Activated CD4-positive, alpha-beta T cell treated with anti-CD3 and anti-CD28 coated beads for 36 hours (primary cell): ENCODE measurements at regions not wholly inside any gene's neighbourhood (a gene's known extent, or its start where the extent isn't known, plus 50 kb on each side); places are given as distances from the start of the nearest gene placed in this dataset.
"Not testable (repeated sequence)": the region's sequence is repeated elsewhere in the genome, so short reads cannot be mapped to it uniquely, and the experiment has no call there.

Experiments used
- ATAC-seq: fragments of 200-7000 bp; cut with Tn5 transposase; one replicate; pipeline ENCODE4 v1.10.0; 2021; ENCODE audit warnings: mild to moderate bottlenecking, moderate library complexity
- CTCF ChIA-PET: fragments of 350-600 bp; sonication (Branson Sonifier 250); formaldehyde crosslinking; loops from one replicate; lab custom pipeline; 2021; ENCODE audit warnings: antibody characterized with exemption; lab: Charles Lee
- POLR2A ChIA-PET: fragments of 350-600 bp; sonication (Branson Sonifier 250); formaldehyde crosslinking; loops from one replicate; lab custom pipeline; 2021; ENCODE audit warnings: antibody characterized with exemption, inconsistent platforms; lab: Charles Lee
- DNase-seq: peaks from one replicate; pipeline ENCODE4 v3.0.0-alpha.2; 2020
- H3K27ac Mint-ChIP-seq: one replicate; pipeline ENCODE4 v1.8.0; 2021; ENCODE audit warnings: mixed read lengths
- H3K27me3 Mint-ChIP-seq: one replicate; pipeline ENCODE4 v1.8.0; 2021; ENCODE audit warnings: mixed read lengths
- H3K36me3 Mint-ChIP-seq: one replicate; pipeline ENCODE4 v1.8.0; 2021; ENCODE audit warnings: low read depth, mixed read lengths
- H3K4me1 Mint-ChIP-seq: one replicate; pipeline ENCODE4 v1.8.0; 2021; ENCODE audit warnings: mixed read lengths
- H3K4me3 Mint-ChIP-seq: one replicate; pipeline ENCODE4 v1.8.0; 2021; ENCODE audit warnings: mild to moderate bottlenecking, moderate library complexity, mixed read lengths
- H3K9me3 Mint-ChIP-seq: one replicate; pipeline ENCODE4 v1.8.0; 2021; ENCODE audit warnings: low read depth, mixed read lengths
- intact Hi-C, 2 experiments: fragments of 100-400 bp; cut with DNase I in 1 of 2; cut with micrococcal nuclease in 1 of 2; formaldehyde crosslinking; loops; one replicate each; pipeline versions ENCODE4 v1.14.2 to v1.15.1; 2022 to 2024; cut with DNase I, micrococcal nuclease

- H3K4me3 Mint-ChIP-seq, H3K9me3 Mint-ChIP-seq, H3K27ac Mint-ChIP-seq, H3K4me1 Mint-ChIP-seq, H3K27me3 Mint-ChIP-seq, H3K36me3 Mint-ChIP-seq, POLR2A ChIA-PET, intact Hi-C loops, ATAC-seq, DNase-seq: not testable (repeated sequence)
- CTCF ChIA-PET, result interaction anchor here (0.7 kb wide), 1 partner anchor 808 kb away, joined by 4 read pairs; no protein-coding TSS in a partner anchor
Observed at GRCh38 chr9:92198237-92198636, 83.0 kb upstream of the SPTLC1 start.

GRCh38 chr9:92196909-92197308 lies 81.7 kb upstream of the SPTLC1 start:
- Mint-ChIP-seq H3K27me3 (peaks cover 7% of the 10 kb centered on the region), H3K9me3 (peaks cover 8% of the 10 kb centered on the region), H3K4me3 (no peak overlapping the region), H3K4me1 (no peaks in the 10 kb centered on the region), H3K36me3 (no peaks in the 10 kb centered on the region), H3K27ac (no peak overlapping the region)
- POLR2A ChIA-PET, result interaction anchor here (0.6 kb wide), 1 partner anchor 56 kb away, joined by 4 read pairs; no protein-coding TSS in a partner anchor
- no peak for ATAC-seq
- no peak for DNase-seq
- intact Hi-C loops, result no loop called here
- CTCF ChIA-PET, result interaction anchor here (0.7 to 1.1 kb wide), 2 partner anchors 46 to 247 kb away, joined by 3 read pairs; partner anchors contain the start of gene ROR2

GRCh38 chr9:92196400-92196799 lies 81.2 kb upstream of the SPTLC1 start:
- intact Hi-C loops, result no loop called here
- CTCF ChIA-PET, result interaction anchor here (0.7 to 1.1 kb wide), 2 partner anchors 46 to 246 kb away, joined by 3 read pairs; partner anchors contain the start of gene ROR2
- DNase-seq, result no peak
- H3K4me1 Mint-ChIP-seq, result no peaks in the 10 kb centered on the region
- peaks cover 7% of the 10 kb centered on the region for H3K27me3 Mint-ChIP-seq
- peak; percentile 51 for ATAC-seq
- POLR2A ChIA-PET, result interaction anchor here (0.6 kb wide), 1 partner anchor 57 kb away, joined by 4 read pairs; no protein-coding TSS in a partner anchor
- H3K27ac Mint-ChIP-seq, result no peak overlapping the region
- no peaks in the 10 kb centered on the region for H3K36me3 Mint-ChIP-seq
- peaks cover 8% of the 10 kb centered on the region for H3K9me3 Mint-ChIP-seq
- no peak overlapping the region for H3K4me3 Mint-ChIP-seq

- Mint-ChIP-seq H3K27ac (no peak overlapping the region), H3K4me1 (no peaks in the 10 kb centered on the region), H3K4me3 (no peak overlapping the region), H3K27me3 (peaks cover 2% of the 10 kb centered on the region), H3K36me3 (no peaks in the 10 kb centered on the region), H3K9me3 (no peaks in the 10 kb centered on the region)
- ATAC-seq, result no peak
- DNase-seq, result no peak
- ChIA-PET POLR2A (interaction anchor here (0.7 kb wide), 1 partner anchor 57 kb away, joined by 3 read pairs; no protein-coding TSS in a partner anchor), CTCF (interaction anchor here (0.9 kb wide), 1 partner anchor 51 kb away, joined by 3 read pairs; no protein-coding TSS in a partner anchor)
- intact Hi-C loops, result loop anchor here (5.0 kb wide), 1 partner anchor 50 kb away; no protein-coding TSS in a partner anchor
Observed at GRCh38 chr9:92191801-92192200, 76.6 kb upstream of the SPTLC1 start.

GRCh38 chr9:92190536-92190790 lies 75.2 kb upstream of the SPTLC1 start:
- no peak for DNase-seq
- H3K27ac Mint-ChIP-seq, result no peak overlapping the region
- H3K4me3 Mint-ChIP-seq, result no peak overlapping the region
- ChIA-PET POLR2A (no interaction called here), CTCF (no interaction called here)
- no peaks in the 10 kb centered on the region for H3K4me1 Mint-ChIP-seq
- no peak for ATAC-seq
- peaks cover 2% of the 10 kb centered on the region for H3K27me3 Mint-ChIP-seq
- no peaks in the 10 kb centered on the region for H3K36me3 Mint-ChIP-seq
- H3K9me3 Mint-ChIP-seq, result no peaks in the 10 kb centered on the region
- intact Hi-C loops, result loop anchor here (5.0 kb wide), 1 partner anchor 48 kb away; no protein-coding TSS in a partner anchor

- Mint-ChIP-seq H3K9me3 (no peaks in the 10 kb centered on the region), H3K4me3 (no peak overlapping the region), H3K27ac (no peak overlapping the region), H3K36me3 (no peaks in the 10 kb centered on the region), H3K27me3 (no peaks in the 10 kb centered on the region), H3K4me1 (no peaks in the 10 kb centered on the region)
- DNase-seq (no peak), ATAC-seq (no peak)
- ChIA-PET POLR2A (no interaction called here), CTCF (no interaction called here)
- intact Hi-C loops, result loop anchor here (5.0 kb wide), 1 partner anchor 48 kb away; no protein-coding TSS in a partner anchor
Observed at GRCh38 chr9:92189782-92190535, 74.7 kb upstream of the SPTLC1 start.

GRCh38 chr9:92188969-92189781 lies 74.0 kb upstream of the SPTLC1 start:
- POLR2A ChIA-PET, result no interaction called here
- Mint-ChIP-seq H3K27ac (no peak overlapping the region), H3K27me3 (peaks cover 2% of the 10 kb centered on the region), H3K36me3 (no peaks in the 10 kb centered on the region), H3K4me3 (no peak overlapping the region), H3K4me1 (no peaks in the 10 kb centered on the region), H3K9me3 (no peaks in the 10 kb centered on the region)
- CTCF ChIA-PET, result interaction anchor here (0.6 kb wide), 1 partner anchor 49 kb away, joined by 4 read pairs; no protein-coding TSS in a partner anchor
- intact Hi-C loops, result no loop called here
- ATAC-seq (no peak), DNase-seq (no peak)

- CTCF ChIA-PET, result interaction anchor here (0.6 kb wide), 1 partner anchor 48 kb away, joined by 4 read pairs; no protein-coding TSS in a partner anchor
- Mint-ChIP-seq H3K36me3 (no peaks in the 10 kb centered on the region), H3K27ac (no peak overlapping the region), H3K4me1 (no peaks in the 10 kb centered on the region), H3K27me3 (peaks cover 4% of the 10 kb centered on the region), H3K9me3 (no peaks in the 10 kb centered on the region), H3K4me3 (no peak overlapping the region)
- DNase-seq (no peak), ATAC-seq (no peak)
- intact Hi-C loops, result no loop called here
- POLR2A ChIA-PET, result interaction anchor here (0.6 kb wide), 1 partner anchor 131 kb away, joined by 3 read pairs; no protein-coding TSS in a partner anchor
Observed at GRCh38 chr9:92187989-92188714, 72.9 kb upstream of the SPTLC1 start.

GRCh38 chr9:92187390-92187789 lies 72.2 kb upstream of the SPTLC1 start:
- POLR2A ChIA-PET, result interaction anchor here (0.6 kb wide), 1 partner anchor 131 kb away, joined by 3 read pairs; no protein-coding TSS in a partner anchor
- Mint-ChIP-seq H3K27me3 (peaks cover 4% of the 10 kb centered on the region), H3K4me1 (no peaks in the 10 kb centered on the region), H3K4me3 (no peak overlapping the region), H3K9me3 (no peaks in the 10 kb centered on the region), H3K27ac (no peak overlapping the region), H3K36me3 (no peaks in the 10 kb centered on the region)
- CTCF ChIA-PET, result interaction anchor here (0.5 to 1.3 kb wide), 2 partner anchors 16 to 45 kb away, joined by 3 read pairs; no protein-coding TSS in a partner anchor
- ATAC-seq, result no peak
- DNase-seq, result no peak
- intact Hi-C loops, result no loop called here

GRCh38 chr9:92186631-92187030 lies 71.4 kb upstream of the SPTLC1 start:
- Mint-ChIP-seq H3K4me1 (no peaks in the 10 kb centered on the region), H3K27ac (no peak overlapping the region), H3K36me3 (no peaks in the 10 kb centered on the region), H3K27me3 (peaks cover 4% of the 10 kb centered on the region), H3K9me3 (no peaks in the 10 kb centered on the region), H3K4me3 (no peak overlapping the region)
- POLR2A ChIA-PET, result no interaction called here
- intact Hi-C loops, result no loop called here
- DNase-seq (no peak), ATAC-seq (no peak)
- CTCF ChIA-PET, result interaction anchor here (1.1 to 1.3 kb wide), 2 partner anchors 45 to 46 kb away, joined by 3 read pairs; no protein-coding TSS in a partner anchor

GRCh38 chr9:92185681-92186080 lies 70.5 kb upstream of the SPTLC1 start:
- H3K4me1 Mint-ChIP-seq, result no peaks in the 10 kb centered on the region
- DNase-seq (no peak), ATAC-seq (no peak)
- ChIA-PET POLR2A (no interaction called here), CTCF (no interaction called here)
- no peak overlapping the region for H3K27ac Mint-ChIP-seq
- no peaks in the 10 kb centered on the region for H3K36me3 Mint-ChIP-seq
- H3K4me3 Mint-ChIP-seq, result no peak overlapping the region
- peaks cover 4% of the 10 kb centered on the region for H3K27me3 Mint-ChIP-seq
- no peaks in the 10 kb centered on the region for H3K9me3 Mint-ChIP-seq
- intact Hi-C loops, result no loop called here
